HG03103 (cell line): ENCODE measurements at regions not wholly inside any gene's neighbourhood (a gene's known extent, or its start where the extent isn't known, plus 50 kb on each side); places are given as distances from the start of the nearest gene placed in this dataset.
A peak's percentile ranks its signal among the peaks of the same experiment; 100 is the strongest.
"Not testable (repeated sequence)": the region's sequence is repeated elsewhere in the genome, so short reads cannot be mapped to it uniquely, and the experiment has no call there.

ENCODE experiments used
- ATAC-seq: cut with Tn5 transposase; IDR thresholded peaks from one replicate; pipeline ENCODE4 v1.9.1; 2021; ENCODE audit warnings: low read depth; ENCODE audit not compliant: unreplicated experiment

- ATAC-seq = no peak
Observed at GRCh38 chr7:96826089-96826488, 116.4 kb upstream of the SEM1 start.

DNA sequence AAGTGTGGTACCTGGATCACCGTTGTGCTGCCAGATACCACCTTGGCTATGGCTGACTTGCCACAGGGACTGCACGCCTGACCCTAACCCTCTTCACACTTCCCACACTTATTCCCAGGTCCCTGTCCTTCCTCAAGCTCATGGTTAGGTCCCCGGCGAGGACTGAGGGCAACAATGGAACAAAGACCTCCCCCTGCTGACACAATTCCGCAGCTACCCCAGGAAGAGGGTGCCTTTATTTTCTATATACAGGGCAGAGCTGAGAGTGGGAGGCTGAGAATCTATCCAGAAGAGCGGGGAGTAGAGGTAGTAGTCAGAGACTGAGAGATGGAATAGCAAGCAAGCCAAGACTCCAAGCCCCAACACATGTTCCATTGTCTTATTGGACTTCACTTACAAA is 118.1 kb upstream of the SEM1 start:
- ATAC-seq = no peak

DNA sequence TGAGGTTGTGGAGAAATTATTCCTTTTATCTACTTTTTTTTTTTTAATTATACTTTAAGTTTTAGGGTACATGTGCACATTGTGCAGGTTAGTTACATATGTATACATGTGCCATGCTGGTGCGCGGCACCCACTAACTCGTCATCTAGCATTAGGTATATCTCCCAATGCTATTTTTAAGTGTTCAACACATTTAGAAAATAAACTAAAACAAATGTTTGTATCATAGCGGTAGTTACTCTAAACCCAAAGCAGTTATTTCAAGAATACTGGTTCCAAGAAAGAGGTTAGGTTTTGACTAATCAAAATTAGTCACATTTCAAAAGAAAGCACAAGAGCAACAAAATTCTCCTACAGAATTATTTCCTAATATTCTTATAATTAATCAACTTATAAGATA is 119.5 kb upstream of the SEM1 start:
- ATAC-seq = not testable (repeated sequence)

GRCh38 chr7:96831446-96831845 is 121.8 kb upstream of the SEM1 start:
- no peak for ATAC-seq

DNA sequence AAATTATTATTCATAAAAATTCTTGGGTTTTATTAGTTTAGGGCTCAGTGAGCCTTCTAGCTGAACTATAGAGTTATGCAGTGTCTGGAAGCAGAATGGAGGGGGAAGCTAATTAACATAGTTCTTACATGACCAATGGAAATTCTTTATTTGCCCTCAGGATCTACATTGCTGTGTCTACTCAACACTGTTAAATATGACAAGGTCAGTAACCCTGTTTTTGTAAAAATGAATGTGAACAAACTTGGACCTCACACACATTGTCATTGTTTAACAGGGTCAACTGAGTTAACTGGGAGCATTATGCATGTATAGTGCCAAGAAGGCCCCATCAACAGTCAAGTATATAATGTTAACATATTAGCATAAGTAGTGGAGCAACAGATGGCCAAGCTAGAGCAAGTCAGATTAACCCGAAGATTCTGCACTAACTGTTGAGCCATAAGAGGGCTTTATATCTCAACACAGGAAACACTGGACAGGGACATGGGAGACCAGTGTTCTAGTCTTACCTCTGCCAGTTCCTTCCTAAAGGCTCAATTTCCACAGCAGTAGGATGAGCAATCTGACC is 122.5 kb upstream of the SEM1 start:
- no peak for ATAC-seq

- no peak for ATAC-seq
Observed at GRCh38 chr7:96833676-96834453, 124.2 kb upstream of the SEM1 start.

GRCh38 chr7:96836456-96836855 is 126.8 kb upstream of the SEM1 start:
- ATAC-seq = no peak

DNA sequence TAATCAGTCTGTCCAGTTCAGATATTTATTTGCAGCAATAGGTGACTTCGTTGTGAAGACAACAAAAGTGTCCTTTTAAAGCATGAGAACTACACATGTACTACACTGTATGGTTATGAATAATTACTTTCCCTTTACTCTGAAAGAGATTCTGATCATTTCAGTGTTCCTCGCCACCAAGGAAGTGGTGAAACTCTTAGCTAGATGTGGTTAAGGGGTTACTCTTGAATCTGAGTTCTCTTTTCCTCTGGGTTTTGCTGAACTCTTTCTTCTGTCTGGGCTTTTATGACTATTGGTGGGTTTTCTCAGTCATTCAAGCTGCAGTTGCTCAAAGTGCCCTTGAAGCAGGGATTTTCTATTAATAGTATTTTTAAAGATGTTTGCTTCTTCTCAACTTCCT is 127.9 kb upstream of the SEM1 start:
- peak; percentile 97 for ATAC-seq

- no peak for ATAC-seq
Observed at GRCh38 chr7:96838481-96838880, 128.8 kb upstream of the SEM1 start.

DNA sequence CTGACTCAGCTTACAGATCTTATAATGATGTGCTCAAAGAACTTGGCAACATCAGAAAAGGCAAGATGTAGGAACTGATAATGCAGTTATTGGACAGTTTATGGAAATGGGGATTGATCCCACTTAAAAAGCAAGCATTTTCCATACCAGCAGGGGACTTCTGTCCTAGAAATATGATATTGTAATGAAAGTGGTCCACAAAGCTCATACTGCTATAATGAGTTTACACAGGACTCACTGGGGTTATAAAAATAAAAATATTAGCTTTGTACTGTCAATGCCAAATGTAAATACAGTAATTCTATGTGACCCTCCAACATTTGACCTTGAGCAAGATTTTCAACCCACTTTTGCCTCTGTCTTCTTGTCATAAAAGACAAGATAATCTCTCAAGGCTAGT is 145.5 kb upstream of the SEM1 start:
- no peak for ATAC-seq

- ATAC-seq = no peak
Observed at GRCh38 chr7:96855691-96856090, 146.0 kb upstream of the SEM1 start.

DNA sequence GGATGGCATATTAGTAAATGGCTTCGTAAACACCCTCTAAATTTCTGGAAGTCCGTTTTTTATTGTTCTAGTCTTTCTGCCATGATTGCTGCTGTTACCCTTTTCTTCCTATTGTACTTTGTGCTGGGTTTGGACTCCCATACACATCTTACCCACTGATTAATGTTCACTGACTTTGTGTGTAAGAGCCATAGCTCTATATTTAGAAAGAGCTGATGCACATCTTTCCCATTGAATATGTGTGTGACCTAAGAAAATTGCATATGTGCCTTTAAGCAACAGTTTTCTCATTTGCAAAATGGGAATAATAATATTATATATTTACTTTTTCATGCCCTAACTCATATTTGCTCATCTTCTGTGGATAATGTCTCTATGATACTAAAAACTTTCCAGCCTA is 135.8 kb upstream of the DLX6 start:
- ATAC-seq = no peak

GRCh38 chr7:96870185-96870584 is 135.2 kb upstream of the DLX6 start:
- ATAC-seq = no peak

- ATAC-seq = no peak
Observed at GRCh38 chr7:96870934-96871333, 134.4 kb upstream of the DLX6 start.

GRCh38 chr7:96887426-96887825 is 117.9 kb upstream of the DLX6 start:
- no peak for ATAC-seq

DNA sequence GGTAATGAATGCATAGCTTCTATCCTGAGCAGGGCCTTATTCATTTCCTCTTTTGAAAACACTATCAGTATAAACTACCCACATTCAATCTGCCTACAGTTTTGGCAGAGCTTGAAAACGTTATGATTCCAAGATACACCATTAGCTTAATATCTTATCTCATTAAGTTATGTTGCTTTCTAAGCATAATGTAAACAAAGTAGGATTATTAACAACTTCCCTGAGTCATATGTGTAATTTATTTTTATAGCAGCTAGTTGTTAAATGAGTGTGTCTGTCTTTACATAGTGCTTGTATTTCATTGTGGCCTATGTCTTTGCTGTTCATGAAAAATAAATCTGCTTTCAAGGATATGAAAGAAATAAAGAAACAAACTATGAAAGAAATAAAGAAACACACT is 106.2 kb upstream of the DLX6 start:
- no peak for ATAC-seq

- no peak for ATAC-seq
Observed at GRCh38 chr7:96901822-96902445, 103.4 kb upstream of the DLX6 start.

GRCh38 chr7:96903906-96904305 is 101.4 kb upstream of the DLX6 start:
- ATAC-seq = no peak

GRCh38 chr7:96910486-96910885 is 94.9 kb upstream of the DLX6 start:
- ATAC-seq = no peak

DNA sequence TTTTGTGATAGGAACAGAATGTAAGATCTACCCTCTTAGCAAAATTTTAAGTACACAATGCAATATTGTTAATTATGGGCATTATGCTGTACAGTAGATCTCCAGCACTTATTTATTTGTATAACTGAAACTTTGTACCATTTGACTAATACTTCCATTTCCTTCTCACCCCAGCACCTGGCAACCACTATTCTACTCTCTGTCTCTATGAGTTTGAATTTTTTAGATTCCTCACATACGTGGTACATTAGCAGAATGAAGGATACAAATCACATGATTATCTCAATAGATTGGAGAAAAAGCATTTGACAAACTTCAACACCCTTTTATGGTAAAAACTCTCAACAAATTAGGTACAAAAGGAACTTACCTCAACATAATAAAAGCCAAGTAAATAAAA is 90.3 kb upstream of the DLX6 start:
- ATAC-seq = no peak

DNA sequence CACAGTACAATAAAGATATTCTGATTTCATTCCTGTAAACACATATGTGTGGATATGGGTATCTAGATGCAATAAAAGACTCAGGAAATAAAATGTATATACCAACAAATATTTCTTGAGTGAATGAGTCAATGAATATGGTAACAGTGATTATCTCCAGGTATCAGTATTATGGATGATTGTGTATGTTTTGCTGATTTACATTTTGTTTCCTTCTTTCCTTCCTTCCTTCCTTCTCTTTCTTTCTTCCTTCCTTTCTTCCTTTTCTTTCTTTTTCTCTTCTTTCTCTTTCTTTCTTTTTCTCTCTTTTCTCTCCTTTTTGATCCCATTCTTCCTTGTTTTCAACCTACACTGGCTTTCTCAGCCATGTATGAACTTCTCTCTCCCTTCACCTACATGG is 85.3 kb upstream of the DLX6 start:
- no peak for ATAC-seq

DNA sequence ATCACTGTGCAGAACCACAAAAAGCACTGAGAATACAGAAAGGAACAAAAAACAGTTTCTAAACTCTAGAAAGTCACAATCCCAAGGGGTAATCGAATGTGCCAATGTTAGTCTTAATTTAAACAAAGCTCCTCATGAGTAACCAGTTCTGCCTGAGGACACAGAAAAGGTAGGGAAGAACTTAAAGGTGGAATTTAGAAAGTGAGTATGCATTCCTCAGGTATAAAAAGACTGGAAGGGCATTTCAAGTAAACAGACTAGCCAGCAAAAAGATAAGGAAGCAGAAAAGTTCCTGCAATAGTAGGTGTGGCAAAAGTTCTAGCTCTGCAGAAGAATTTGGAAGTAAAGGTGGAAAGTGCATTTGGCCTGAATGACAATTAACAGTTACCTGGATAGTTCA is 84.6 kb upstream of the DLX6 start:
- ATAC-seq = no peak
